ENCODE measurements at regions not wholly inside any gene's neighbourhood (a gene's known extent, or its start where the extent isn't known, plus 50 kb on each side); places are given as distances from the start of the nearest gene placed in this dataset.

GRCh38 chr1:58094221-58094620, 452.3 kb downstream of the OMA1 start:
- no peaks in the 10 kb centered on the region for H3K27me3 ChIP-seq (ENCODE audit: control insufficient read depth, insufficient read depth, low read length)
- H3K4me3 ChIP-seq (ENCODE audit: low read length in 3 of 3) = no peak overlapping the region
- TF ChIP-seq CTCF (IDR thresholded peaks at IDR 0.05; ENCODE audit: borderline replicate concordance, extremely low read depth, insufficient read depth) = no peak
- H3K27ac ChIP-seq (ENCODE audit: low read depth in 2 of 2, low read length in 2 of 2) = no peak overlapping the region
- FAIRE-seq (no peak), DNase-seq (no peak)
- no peaks in the 10 kb centered on the region for H3K36me3 ChIP-seq (ENCODE audit: control insufficient read depth in 2 of 3, insufficient read depth in 3 of 3, low read length in 3 of 3)
- H3K9me3 ChIP-seq (ENCODE audit: control insufficient read depth in 2 of 3, insufficient read depth in 1 of 3, low read length in 3 of 3) = no peaks in the 10 kb centered on the region
- intact Hi-C loops (cut with DNase I) = no loop called here
- H3K9ac ChIP-seq (ENCODE audit: low read length in 3 of 3) = no peak overlapping the region
- H3K4me1 ChIP-seq (ENCODE audit: control insufficient read depth in 2 of 3, insufficient read depth in 2 of 3, low read depth in 1 of 3, low read length in 3 of 3) = peaks cover 0 to 3% (median 0%) of the 10 kb centered on the region in 3 donors

- H3K9me3 ChIP-seq (ENCODE audit: control insufficient read depth in 2 of 3, insufficient read depth in 1 of 3, low read length in 3 of 3) = no peaks in the 10 kb centered on the region
- no peak for TF ChIP-seq CTCF (IDR thresholded peaks at IDR 0.05; ENCODE audit: borderline replicate concordance, extremely low read depth, insufficient read depth)
- H3K27ac ChIP-seq (ENCODE audit: low read depth in 2 of 2, low read length in 2 of 2) = no peak overlapping the region
- intact Hi-C loops (cut with DNase I) = no loop called here
- no peaks in the 10 kb centered on the region for H3K36me3 ChIP-seq (ENCODE audit: control insufficient read depth in 2 of 3, insufficient read depth in 3 of 3, low read length in 3 of 3)
- H3K27me3 ChIP-seq (ENCODE audit: control insufficient read depth, insufficient read depth, low read length) = no peaks in the 10 kb centered on the region
- DNase-seq = peak in 1 of 5 donors; percentile 2
- H3K4me3 ChIP-seq (ENCODE audit: low read length in 3 of 3) = no peak overlapping the region
- H3K9ac ChIP-seq (ENCODE audit: low read length in 3 of 3) = no peak overlapping the region
- peaks cover 0 to 3% (median 0%) of the 10 kb centered on the region in 3 donors for H3K4me1 ChIP-seq (ENCODE audit: control insufficient read depth in 2 of 3, insufficient read depth in 2 of 3, low read depth in 1 of 3, low read length in 3 of 3)
- no peak for FAIRE-seq
Measured at GRCh38 chr1:58090640-58091039, 455.9 kb downstream of the OMA1 start.

GRCh38 chr1:58089898-58090534, 456.5 kb downstream of the OMA1 start:
- Histone ChIP-seq H3K4me3 (ENCODE audit: low read length in 3 of 3) (no peak overlapping the region), H3K36me3 (ENCODE audit: control insufficient read depth in 2 of 3, insufficient read depth in 3 of 3, low read length in 3 of 3) (no peaks in the 10 kb centered on the region), H3K27me3 (ENCODE audit: control insufficient read depth, insufficient read depth, low read length) (no peaks in the 10 kb centered on the region), H3K27ac (ENCODE audit: low read depth in 2 of 2, low read length in 2 of 2) (no peak overlapping the region), H3K4me1 (ENCODE audit: control insufficient read depth in 2 of 3, insufficient read depth in 2 of 3, low read depth in 1 of 3, low read length in 3 of 3) (peaks cover 0 to 3% (median 0%) of the 10 kb centered on the region in 3 donors), H3K9me3 (ENCODE audit: control insufficient read depth in 2 of 3, insufficient read depth in 1 of 3, low read length in 3 of 3) (no peaks in the 10 kb centered on the region), H3K9ac (ENCODE audit: low read length in 3 of 3) (no peak overlapping the region)
- FAIRE-seq (no peak), DNase-seq (peak in 4 of 5 donors; percentile 53 to 84 (median 69))
- TF ChIP-seq CTCF (IDR thresholded peaks at IDR 0.05; ENCODE audit: borderline replicate concordance, extremely low read depth, insufficient read depth) = no peak
- intact Hi-C loops (cut with DNase I) = no loop called here

- TF ChIP-seq CTCF (IDR thresholded peaks at IDR 0.05; ENCODE audit: borderline replicate concordance, extremely low read depth, insufficient read depth) = no peak
- Histone ChIP-seq H3K36me3 (ENCODE audit: control insufficient read depth in 2 of 3, insufficient read depth in 3 of 3, low read length in 3 of 3) (no peaks in the 10 kb centered on the region), H3K9ac (ENCODE audit: low read length in 3 of 3) (no peak overlapping the region), H3K4me1 (ENCODE audit: control insufficient read depth in 2 of 3, insufficient read depth in 2 of 3, low read depth in 1 of 3, low read length in 3 of 3) (no peaks in the 10 kb centered on the region), H3K9me3 (ENCODE audit: control insufficient read depth in 2 of 3, insufficient read depth in 1 of 3, low read length in 3 of 3) (no peaks in the 10 kb centered on the region), H3K4me3 (ENCODE audit: low read length in 3 of 3) (no peak overlapping the region), H3K27ac (ENCODE audit: low read depth in 2 of 2, low read length in 2 of 2) (no peak overlapping the region), H3K27me3 (ENCODE audit: control insufficient read depth, insufficient read depth, low read length) (no peaks in the 10 kb centered on the region)
- DNase-seq (no peak), FAIRE-seq (no peak)
- intact Hi-C loops (cut with DNase I) = no loop called here
Measured at GRCh38 chr1:58084266-58084665, 462.3 kb downstream of the OMA1 start.
